ENCODE measurements at regions not wholly inside any gene's neighbourhood (a gene's known extent, or its start where the extent isn't known, plus 50 kb on each side); places are given as distances from the start of the nearest gene placed in this dataset.
"Not testable (repeated sequence)": the region's sequence is repeated elsewhere in the genome, so short reads cannot be mapped to it uniquely, and the experiment has no call there.

DNA sequence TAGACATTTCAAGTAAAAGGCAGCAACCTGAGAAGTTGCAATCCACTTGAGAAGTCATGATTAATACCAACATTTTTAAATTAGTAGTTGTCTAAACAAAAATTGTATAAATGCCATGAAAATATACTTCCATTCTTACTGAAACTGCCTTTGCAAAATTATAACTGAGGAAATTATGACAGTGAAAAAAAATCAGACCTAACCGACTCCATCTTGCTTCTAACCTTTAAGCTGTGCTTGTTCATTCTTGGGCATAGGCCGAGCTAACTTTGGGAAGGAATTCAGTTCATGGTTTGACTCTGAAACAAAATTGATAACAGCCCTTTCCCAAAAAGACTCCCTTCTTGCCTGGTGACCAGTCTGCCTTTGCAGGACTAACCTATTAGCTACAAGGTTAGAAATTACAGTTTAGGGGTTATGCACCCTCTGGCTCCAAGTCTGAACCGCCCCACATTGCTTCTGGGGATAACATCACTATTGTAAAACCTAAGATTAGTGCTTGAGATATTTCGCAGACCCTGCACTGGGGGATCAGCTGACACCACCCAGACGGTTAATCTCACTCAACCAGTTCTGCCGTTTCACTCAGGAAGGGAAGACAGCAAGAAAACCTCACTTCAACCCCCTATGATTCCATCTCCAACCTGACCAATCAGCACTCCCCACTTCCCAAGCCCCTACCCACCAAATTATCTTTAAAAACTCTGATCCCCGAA is 136.1 kb upstream of the ADAMTS3 start:
- not testable (repeated sequence) for H4K8ac ChIP-seq (ENCODE audit: low read length); H3K18ac ChIP-seq (ENCODE audit: low read depth in 1 of 2, low read length in 2 of 2); H3K79me1 ChIP-seq (replicated peaks; ENCODE audit: low read length, poor library complexity, severe bottlenecking); H3K9me3 ChIP-seq (ENCODE audit: control insufficient read depth, low read length); H3K27ac ChIP-seq (ENCODE audit: low read length, poor library complexity, severe bottlenecking); H3K9ac ChIP-seq (ENCODE audit: low read length); H2AFZ ChIP-seq (ENCODE audit: low read depth, low read length); H3K23ac ChIP-seq (ENCODE audit: low read length in 2 of 2); H3K4me3 ChIP-seq (ENCODE audit: insufficient read depth in 1 of 2, low read depth in 1 of 2, low read length in 2 of 2); H3K36me3 ChIP-seq (ENCODE audit: control insufficient read depth in 1 of 2, insufficient read depth in 2 of 2, low read depth in 1 of 2, low read length in 2 of 2); H2BK120ac ChIP-seq (ENCODE audit: low read depth, low read length); H2BK12ac ChIP-seq (ENCODE audit: low read length in 2 of 2); H4K91ac ChIP-seq (ENCODE audit: low read length); DNase-seq; H2BK5ac ChIP-seq (ENCODE audit: low read depth, low read length, poor library complexity, severe bottlenecking); H2AK5ac ChIP-seq (ENCODE audit: low read length, severe bottlenecking); H3K14ac ChIP-seq (ENCODE audit: low read length in 2 of 2); H3K4me2 ChIP-seq (ENCODE audit: low read length, poor library complexity, severe bottlenecking); H2BK15ac ChIP-seq (ENCODE audit: low read depth, poor library complexity, severe bottlenecking); H3K27me3 ChIP-seq (ENCODE audit: control insufficient read depth in 1 of 2, insufficient read depth in 1 of 2, low read length in 2 of 2); H3K4me1 ChIP-seq (ENCODE audit: control insufficient read depth, insufficient read depth, low read depth, low read length); H3K4ac ChIP-seq (ENCODE audit: low read depth in 1 of 2, low read length in 2 of 2)
- WGBS, result 66% methylated on average over 7 of the region's 7 CpGs

- H4K91ac ChIP-seq (ENCODE audit: low read length), result no peak overlapping the region
- no peak for DNase-seq
- no peak overlapping the region for H2AK5ac ChIP-seq (ENCODE audit: low read length, severe bottlenecking)
- H3K4me1 ChIP-seq (ENCODE audit: control insufficient read depth, insufficient read depth, low read depth, low read length), result no peaks in the 10 kb centered on the region
- H3K4me3 ChIP-seq (ENCODE audit: insufficient read depth in 1 of 2, low read depth in 1 of 2, low read length in 2 of 2), result no peak overlapping the region
- H3K18ac ChIP-seq (ENCODE audit: low read depth in 1 of 2, low read length in 2 of 2), result no peak overlapping the region
- H3K79me1 ChIP-seq (replicated peaks; ENCODE audit: low read length, poor library complexity, severe bottlenecking), result no peaks in the 10 kb centered on the region
- no peak overlapping the region for H3K4me2 ChIP-seq (ENCODE audit: low read length, poor library complexity, severe bottlenecking)
- H3K36me3 ChIP-seq (ENCODE audit: control insufficient read depth in 1 of 2, insufficient read depth in 2 of 2, low read depth in 1 of 2, low read length in 2 of 2), result no peaks in the 10 kb centered on the region
- no peak overlapping the region for H3K23ac ChIP-seq (ENCODE audit: low read length in 2 of 2)
- no peak overlapping the region for H2BK5ac ChIP-seq (ENCODE audit: low read depth, low read length, poor library complexity, severe bottlenecking)
- no peak overlapping the region for H2BK120ac ChIP-seq (ENCODE audit: low read depth, low read length)
- no peak overlapping the region for H3K27ac ChIP-seq (ENCODE audit: low read length, poor library complexity, severe bottlenecking)
- H4K8ac ChIP-seq (ENCODE audit: low read length), result no peak overlapping the region
- H3K9me3 ChIP-seq (ENCODE audit: control insufficient read depth, low read length), result no peaks in the 10 kb centered on the region
- no peak overlapping the region for H3K9ac ChIP-seq (ENCODE audit: low read length)
- WGBS, result 57% methylated on average over 1 of the region's 3 CpGs
- H3K14ac ChIP-seq (ENCODE audit: low read length in 2 of 2), result no peak overlapping the region
- H2BK12ac ChIP-seq (ENCODE audit: low read length in 2 of 2), result no peak overlapping the region
- H2BK15ac ChIP-seq (ENCODE audit: low read depth, poor library complexity, severe bottlenecking), result no peak overlapping the region
- H3K4ac ChIP-seq (ENCODE audit: low read depth in 1 of 2, low read length in 2 of 2), result no peak overlapping the region
- no peak overlapping the region for H2AFZ ChIP-seq (ENCODE audit: low read depth, low read length)
- no peaks in the 10 kb centered on the region for H3K27me3 ChIP-seq (ENCODE audit: control insufficient read depth in 1 of 2, insufficient read depth in 1 of 2, low read length in 2 of 2)
Observed at GRCh38 chr4:72702948-72703347, 133.9 kb upstream of the ADAMTS3 start.

GRCh38 chr4:72701987-72702819 is 133.2 kb upstream of the ADAMTS3 start:
- Histone ChIP-seq H3K4me2 (ENCODE audit: low read length, poor library complexity, severe bottlenecking) (peak overlapping the region; percentile 10), H3K14ac (ENCODE audit: low read length in 2 of 2) (no peak overlapping the region), H2BK5ac (ENCODE audit: low read depth, low read length, poor library complexity, severe bottlenecking) (no peak overlapping the region), H3K23ac (ENCODE audit: low read length in 2 of 2) (no peak overlapping the region), H3K4me1 (ENCODE audit: control insufficient read depth, insufficient read depth, low read depth, low read length) (no peaks in the 10 kb centered on the region), H2BK120ac (ENCODE audit: low read depth, low read length) (no peak overlapping the region), H2AFZ (ENCODE audit: low read depth, low read length) (no peak overlapping the region), H4K8ac (ENCODE audit: low read length) (no peak overlapping the region), H3K4me3 (ENCODE audit: insufficient read depth in 1 of 2, low read depth in 1 of 2, low read length in 2 of 2) (peak overlapping the region in 1 of 2 experiments; percentile 80), H3K9me3 (ENCODE audit: control insufficient read depth, low read length) (no peaks in the 10 kb centered on the region), H3K36me3 (ENCODE audit: control insufficient read depth in 1 of 2, insufficient read depth in 2 of 2, low read depth in 1 of 2, low read length in 2 of 2) (no peaks in the 10 kb centered on the region), H3K4ac (ENCODE audit: low read depth in 1 of 2, low read length in 2 of 2) (no peak overlapping the region), H2BK12ac (ENCODE audit: low read length in 2 of 2) (no peak overlapping the region), H3K27ac (ENCODE audit: low read length, poor library complexity, severe bottlenecking) (no peak overlapping the region), H3K9ac (ENCODE audit: low read length) (peak overlapping the region; percentile 88), H3K27me3 (ENCODE audit: control insufficient read depth in 1 of 2, insufficient read depth in 1 of 2, low read length in 2 of 2) (no peaks in the 10 kb centered on the region), H3K79me1 (replicated peaks; ENCODE audit: low read length, poor library complexity, severe bottlenecking) (no peaks in the 10 kb centered on the region), H2BK15ac (ENCODE audit: low read depth, poor library complexity, severe bottlenecking) (no peak overlapping the region), H2AK5ac (ENCODE audit: low read length, severe bottlenecking) (no peak overlapping the region), H3K18ac (ENCODE audit: low read depth in 1 of 2, low read length in 2 of 2) (no peak overlapping the region), H4K91ac (ENCODE audit: low read length) (no peak overlapping the region)
- WGBS, result 31% methylated on average over 5 of the region's 7 CpGs
- peak; percentile 66 for DNase-seq

- Histone ChIP-seq H2BK12ac (ENCODE audit: low read length in 2 of 2) (no peak overlapping the region), H2AFZ (ENCODE audit: low read depth, low read length) (no peak overlapping the region), H3K27ac (ENCODE audit: low read length, poor library complexity, severe bottlenecking) (peak overlapping the region; percentile 53), H3K9me3 (ENCODE audit: control insufficient read depth, low read length) (no peaks in the 10 kb centered on the region), H3K14ac (ENCODE audit: low read length in 2 of 2) (no peak overlapping the region), H3K18ac (ENCODE audit: low read depth in 1 of 2, low read length in 2 of 2) (no peak overlapping the region), H3K4me1 (ENCODE audit: control insufficient read depth, insufficient read depth, low read depth, low read length) (no peaks in the 10 kb centered on the region), H2AK5ac (ENCODE audit: low read length, severe bottlenecking) (no peak overlapping the region), H3K4me3 (ENCODE audit: insufficient read depth in 1 of 2, low read depth in 1 of 2, low read length in 2 of 2) (no peak overlapping the region), H2BK5ac (ENCODE audit: low read depth, low read length, poor library complexity, severe bottlenecking) (no peak overlapping the region), H2BK15ac (ENCODE audit: low read depth, poor library complexity, severe bottlenecking) (no peak overlapping the region), H3K4ac (ENCODE audit: low read depth in 1 of 2, low read length in 2 of 2) (no peak overlapping the region), H3K23ac (ENCODE audit: low read length in 2 of 2) (no peak overlapping the region), H4K8ac (ENCODE audit: low read length) (no peak overlapping the region), H3K27me3 (ENCODE audit: control insufficient read depth in 1 of 2, insufficient read depth in 1 of 2, low read length in 2 of 2) (no peaks in the 10 kb centered on the region), H3K9ac (ENCODE audit: low read length) (no peak overlapping the region), H3K4me2 (ENCODE audit: low read length, poor library complexity, severe bottlenecking) (no peak overlapping the region), H3K36me3 (ENCODE audit: control insufficient read depth in 1 of 2, insufficient read depth in 2 of 2, low read depth in 1 of 2, low read length in 2 of 2) (no peaks in the 10 kb centered on the region), H4K91ac (ENCODE audit: low read length) (no peak overlapping the region), H2BK120ac (ENCODE audit: low read depth, low read length) (no peak overlapping the region), H3K79me1 (replicated peaks; ENCODE audit: low read length, poor library complexity, severe bottlenecking) (no peaks in the 10 kb centered on the region)
- WGBS, result no CpG with 5 or more reads among the region's 1 CpG
- no peak for DNase-seq
Observed at GRCh38 chr4:72690771-72691170, 121.8 kb upstream of the ADAMTS3 start.

Measured in mesenchymal stem cell (in vitro differentiated cells and primary cell).